EL (cell line): ENCODE measurements at regions not wholly inside any gene's neighbourhood (a gene's known extent, or its start where the extent isn't known, plus 50 kb on each side); places are given as distances from the start of the nearest gene placed in this dataset.
"Not testable (repeated sequence)": the region's sequence is repeated elsewhere in the genome, so short reads cannot be mapped to it uniquely, and the experiment has no call there.

Experiments used
- DNase-seq: peaks from one replicate; pipeline ENCODE4 v3.0.0-alpha.2; 2016

DNA sequence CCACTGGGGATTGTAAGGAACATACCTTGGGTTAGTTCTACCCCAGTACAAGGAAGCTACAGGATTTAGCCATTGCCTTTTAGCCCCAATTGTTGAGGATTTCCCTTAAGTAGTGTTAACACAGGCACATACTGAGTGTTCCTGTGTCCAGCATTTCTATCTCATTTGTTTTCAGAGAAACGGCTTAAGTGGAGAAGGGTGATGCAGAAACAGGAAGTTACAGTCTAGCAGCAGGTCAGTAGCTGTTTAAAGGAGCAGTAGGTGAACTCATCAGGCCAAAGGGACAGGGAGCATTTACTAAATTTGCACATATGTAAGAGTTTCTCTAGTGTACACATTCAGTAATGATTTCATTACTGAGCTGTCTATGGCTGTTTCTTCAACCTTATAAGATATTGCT, 644.2 kb upstream of the GJE1 start:
- DNase-seq = peak; percentile 28

DNA sequence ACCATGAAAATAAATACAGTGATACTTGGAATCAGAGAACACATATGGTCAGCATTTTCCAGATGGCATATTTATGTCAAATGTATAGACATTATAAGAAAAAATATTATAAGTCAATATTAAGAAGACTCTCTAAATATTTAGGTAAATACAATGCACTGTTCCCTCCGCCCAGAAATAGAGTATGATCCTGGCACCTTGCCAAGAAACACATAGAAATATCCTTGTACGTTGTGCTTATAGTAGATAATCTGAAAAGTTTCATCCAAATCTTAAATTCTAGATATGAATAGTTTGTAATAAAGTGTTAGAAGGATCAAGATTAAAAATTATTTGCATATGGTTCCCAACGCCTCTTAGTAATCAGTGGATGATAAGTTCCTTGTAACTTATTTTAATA, 645.8 kb upstream of the GJE1 start:
- DNase-seq = no peak

DNA sequence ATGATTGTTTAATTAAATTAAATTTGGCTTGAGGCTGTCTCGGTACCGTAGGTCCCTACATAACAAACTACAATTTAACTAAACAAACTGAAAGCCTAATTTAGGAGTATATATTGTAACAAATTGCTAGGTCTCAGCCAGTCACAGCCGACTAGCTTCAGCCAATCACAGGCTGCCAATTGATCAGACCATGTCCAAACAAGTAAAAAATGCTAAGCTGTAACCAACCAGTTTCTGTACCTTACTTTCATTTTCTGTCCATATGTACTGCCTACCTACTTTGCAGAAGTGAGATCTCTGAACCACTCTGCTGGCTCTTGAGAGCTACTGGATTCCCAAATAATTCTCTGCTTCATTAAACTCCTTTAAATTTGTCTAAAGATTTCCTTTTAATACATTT, 648.0 kb upstream of the GJE1 start:
- DNase-seq = peak; percentile 21

DNA sequence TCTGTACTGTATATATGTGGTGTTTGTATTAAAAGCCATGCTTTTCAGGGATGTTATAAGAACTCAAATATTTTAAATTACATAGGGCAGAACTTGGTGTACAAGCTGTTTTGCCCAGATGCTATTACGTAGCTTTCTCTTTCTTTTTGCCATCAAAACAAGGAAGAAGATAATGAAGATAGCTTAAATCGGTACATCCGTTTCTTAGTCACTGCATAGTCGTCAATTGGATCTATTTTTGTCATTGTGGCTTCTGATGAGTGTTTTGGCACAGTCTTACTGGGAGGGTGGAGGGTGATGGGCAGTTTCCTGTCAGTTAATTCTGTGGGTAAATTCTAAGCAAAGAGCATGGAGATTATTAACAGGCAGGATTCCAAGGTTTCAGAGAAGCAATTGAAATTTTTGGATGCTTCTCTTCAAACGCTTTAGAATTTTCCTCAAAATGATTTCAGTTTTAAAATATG, 649.1 kb upstream of the GJE1 start:
- peak; percentile 95 for DNase-seq

DNA sequence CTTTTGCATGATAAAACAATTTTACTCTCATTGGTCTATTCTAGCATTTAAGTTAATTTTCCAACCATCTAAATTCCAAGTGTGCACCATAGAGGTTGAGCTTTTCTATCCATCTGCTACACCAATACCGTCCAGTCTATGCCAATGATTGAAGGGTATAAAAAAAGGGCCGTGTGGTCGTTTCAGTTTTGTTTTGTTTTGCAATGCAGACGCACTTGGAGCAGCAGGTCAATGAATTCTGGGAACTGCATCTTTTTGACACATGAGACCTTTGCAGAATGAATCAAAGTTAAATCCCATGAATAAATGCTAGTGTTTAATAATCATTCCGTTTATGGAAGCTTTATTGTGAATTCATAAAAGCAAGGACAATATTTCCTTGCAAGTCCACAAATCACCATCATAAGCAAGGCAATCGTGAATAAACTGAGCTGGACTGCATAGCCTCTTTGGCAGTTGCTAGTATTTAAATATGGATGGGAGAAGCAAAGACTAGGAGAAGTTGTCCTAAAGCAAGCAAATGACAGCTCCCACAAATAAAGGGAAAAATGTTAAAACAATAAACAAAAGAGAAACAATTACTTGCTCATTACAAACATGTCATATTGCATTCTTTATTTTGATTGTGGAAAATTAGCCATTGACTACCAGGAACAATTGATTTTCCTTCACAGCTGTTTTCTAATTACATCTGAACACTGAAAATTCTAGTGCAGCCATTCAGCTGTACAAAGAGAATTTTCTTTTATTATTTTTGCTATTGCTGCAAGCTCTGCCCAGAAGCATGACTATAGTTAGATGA, 649.7 kb upstream of the GJE1 start:
- DNase-seq = peak; percentile 21

DNA sequence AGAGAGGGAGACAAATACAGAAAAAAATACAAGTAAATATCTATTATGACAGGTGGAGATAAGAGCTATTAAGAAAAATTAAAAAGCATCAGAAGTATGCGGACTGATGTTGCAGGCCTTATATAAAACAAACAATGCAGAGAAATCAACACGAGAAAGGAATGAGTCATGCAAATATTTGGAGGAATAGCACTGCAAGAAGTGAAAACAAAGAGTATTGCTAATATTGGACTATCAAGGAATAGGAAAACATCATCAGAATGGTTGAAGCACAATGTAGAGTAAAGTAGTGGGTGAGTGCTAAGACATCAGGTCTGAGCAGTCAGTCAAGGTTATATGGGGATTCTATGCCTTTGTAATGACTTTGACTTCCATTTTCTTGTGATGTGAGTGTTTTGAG, 657.5 kb upstream of the GJE1 start:
- peak; percentile 30 for DNase-seq

DNA sequence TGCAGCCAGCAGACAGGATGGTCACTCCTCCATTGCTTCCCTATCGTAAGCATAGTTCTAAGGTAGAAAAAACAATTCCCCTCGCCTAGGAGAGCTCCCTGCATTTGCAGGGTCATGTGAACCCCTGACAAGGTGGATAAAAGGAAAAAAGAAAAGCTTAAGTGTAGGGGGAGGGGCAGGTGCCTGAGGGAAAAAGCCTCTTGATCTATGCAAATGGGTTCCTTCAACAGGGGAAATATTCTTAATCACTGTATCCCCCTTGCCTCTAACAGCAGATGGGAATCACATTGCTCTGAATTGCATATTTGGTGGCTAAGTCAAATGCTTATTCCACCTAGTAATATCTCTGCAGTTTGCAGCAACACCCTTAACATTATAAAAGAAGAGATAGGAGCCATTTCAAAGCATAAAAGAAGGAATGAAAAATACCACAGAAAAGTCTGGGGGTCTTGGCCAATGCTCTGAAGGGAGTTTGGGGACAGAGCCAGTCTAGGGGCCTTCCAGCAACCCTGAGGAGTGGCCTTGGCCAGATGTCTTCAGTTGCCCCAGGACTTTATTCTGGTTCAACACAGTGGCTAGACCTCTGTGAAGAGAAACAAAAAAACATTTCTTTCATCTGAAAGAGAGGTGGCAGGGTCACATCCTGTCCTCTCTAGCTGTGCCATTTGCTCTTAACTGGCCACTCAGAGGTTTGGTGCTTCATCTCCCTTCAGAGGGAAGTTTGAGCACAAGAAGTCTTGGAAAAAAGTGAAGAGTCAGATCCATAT, 660.4 kb upstream of the GJE1 start:
- no peak for DNase-seq

DNA sequence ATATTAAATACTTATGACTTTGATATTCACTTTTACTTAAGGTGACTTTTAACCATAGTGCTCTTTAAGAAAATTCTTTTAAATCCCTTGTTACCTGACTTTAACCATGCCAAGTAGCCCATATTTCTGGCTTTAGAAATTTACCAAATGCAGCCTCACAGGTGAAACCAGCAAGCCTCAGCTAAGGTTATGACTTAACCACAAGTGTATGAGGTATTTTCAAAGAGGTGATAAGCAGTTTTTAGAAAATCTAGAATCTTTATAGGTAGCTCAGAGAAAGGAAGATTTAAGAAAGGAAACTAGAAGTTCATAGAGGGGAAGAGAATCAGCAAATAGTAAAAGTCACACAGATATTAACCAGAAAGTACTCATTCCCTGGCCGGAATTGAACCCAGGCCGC, 661.9 kb upstream of the GJE1 start:
- no peak for DNase-seq

DNA sequence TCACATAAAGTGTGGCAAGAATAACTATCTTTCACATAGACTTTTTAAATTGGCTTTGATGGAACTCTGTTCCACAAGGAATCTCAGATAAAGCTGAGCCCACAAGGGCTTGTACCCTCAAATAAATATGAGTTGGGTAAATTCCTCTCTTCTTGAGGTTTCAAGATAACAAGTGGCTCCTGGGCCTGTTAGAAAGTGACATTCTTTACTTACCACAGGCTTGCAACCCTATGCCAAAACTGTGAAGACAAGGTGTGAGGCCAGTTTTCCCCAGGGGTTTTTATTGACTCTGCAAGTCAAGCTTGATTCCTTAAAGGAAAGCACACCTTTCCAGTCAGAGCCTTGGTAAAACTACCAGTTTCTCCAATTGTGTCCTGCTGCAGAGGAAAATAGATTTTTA, 664.8 kb upstream of the GJE1 start:
- DNase-seq = peak; percentile 18

DNA sequence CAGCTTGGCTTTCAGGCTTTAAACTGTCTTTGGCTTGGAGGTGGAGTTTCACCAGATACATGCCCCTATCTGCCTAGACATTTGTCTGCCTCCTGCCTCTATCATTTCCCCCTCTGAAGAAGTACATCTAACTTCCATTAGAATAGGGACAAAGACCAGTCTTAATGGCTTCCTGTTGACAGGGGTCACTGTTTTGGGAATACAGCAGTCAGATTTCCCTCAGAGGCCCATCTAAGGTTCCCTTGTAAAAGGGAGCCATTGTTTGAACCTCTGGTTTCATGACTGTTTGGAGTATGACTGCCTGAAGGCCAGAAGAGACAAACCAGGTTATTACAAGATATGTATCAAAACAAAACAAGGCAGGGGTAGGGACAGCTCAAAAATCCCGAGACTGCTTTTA, 665.7 kb upstream of the GJE1 start:
- DNase-seq = no peak

DNA sequence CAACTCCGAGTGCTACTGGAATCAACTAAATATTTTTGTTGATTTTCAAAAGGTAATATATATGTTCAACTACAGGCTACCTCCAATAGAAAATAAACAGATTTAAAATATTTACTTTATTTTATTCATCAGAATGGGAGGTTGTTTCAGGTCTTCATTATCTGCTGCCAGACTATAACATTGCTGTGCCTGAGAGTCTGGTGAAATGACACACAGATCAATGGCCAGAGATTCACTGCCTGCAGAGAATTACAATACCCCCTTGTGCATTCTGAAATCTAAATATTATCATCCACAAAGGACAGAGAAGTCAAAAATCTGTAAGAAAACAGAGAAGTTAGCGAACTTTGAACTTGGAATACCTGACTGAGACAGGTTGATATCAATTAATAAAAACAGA, 667.8 kb upstream of the GJE1 start:
- no peak for DNase-seq

DNA sequence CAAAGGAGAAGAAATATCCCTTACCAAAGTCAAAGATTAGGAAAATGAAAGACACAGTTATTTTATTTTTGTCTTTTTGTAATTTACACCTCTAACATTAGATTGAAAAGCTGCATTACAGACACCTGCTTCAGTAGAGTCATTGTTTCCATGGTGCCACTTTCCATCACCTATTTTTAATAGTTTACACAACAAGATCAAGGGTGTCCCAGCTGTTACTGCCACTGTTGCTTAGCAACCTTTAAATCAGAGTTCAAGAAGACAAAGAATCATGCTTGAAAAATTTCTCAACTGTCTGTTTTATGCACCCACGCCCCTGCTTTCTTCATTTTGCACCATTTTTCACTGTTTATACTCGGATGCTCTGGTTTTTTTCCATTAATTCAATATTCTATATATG, 668.2 kb upstream of the GJE1 start:
- DNase-seq = peak; percentile 27

DNA sequence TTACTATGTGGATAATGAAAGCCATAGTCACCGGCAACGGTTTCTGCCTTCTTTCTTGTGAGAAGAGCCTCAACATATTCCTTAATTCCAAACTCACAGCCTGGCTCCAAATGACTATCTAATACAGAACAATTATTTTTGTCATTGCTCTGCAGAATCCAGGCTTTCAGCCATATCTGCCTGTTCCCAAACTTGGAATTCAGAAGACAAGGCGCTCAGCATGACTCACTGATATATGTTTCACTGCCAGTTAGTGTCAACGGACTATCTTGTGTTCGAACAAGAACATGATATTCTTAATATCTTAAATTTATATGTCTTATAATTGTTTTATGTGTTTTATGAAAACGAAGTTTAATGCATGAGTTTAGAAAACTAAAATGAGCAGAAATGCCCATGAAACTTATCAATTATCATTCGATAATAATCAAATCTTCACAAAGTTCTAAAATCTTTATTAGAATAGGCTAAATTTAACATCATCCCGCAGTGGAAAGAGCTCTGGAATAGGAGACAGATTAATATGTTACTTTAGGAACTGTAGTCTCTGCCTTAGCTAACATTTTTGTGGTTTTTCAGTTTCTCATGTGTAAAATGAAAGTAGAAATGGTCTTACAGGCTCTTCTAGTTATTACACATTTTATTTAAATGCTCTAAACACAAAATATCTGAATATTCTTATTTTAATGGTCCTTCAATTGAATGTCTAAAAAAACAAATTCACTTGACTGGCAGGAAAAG, 669.3 kb upstream of the GJE1 start:
- DNase-seq = peak; percentile 20

DNA sequence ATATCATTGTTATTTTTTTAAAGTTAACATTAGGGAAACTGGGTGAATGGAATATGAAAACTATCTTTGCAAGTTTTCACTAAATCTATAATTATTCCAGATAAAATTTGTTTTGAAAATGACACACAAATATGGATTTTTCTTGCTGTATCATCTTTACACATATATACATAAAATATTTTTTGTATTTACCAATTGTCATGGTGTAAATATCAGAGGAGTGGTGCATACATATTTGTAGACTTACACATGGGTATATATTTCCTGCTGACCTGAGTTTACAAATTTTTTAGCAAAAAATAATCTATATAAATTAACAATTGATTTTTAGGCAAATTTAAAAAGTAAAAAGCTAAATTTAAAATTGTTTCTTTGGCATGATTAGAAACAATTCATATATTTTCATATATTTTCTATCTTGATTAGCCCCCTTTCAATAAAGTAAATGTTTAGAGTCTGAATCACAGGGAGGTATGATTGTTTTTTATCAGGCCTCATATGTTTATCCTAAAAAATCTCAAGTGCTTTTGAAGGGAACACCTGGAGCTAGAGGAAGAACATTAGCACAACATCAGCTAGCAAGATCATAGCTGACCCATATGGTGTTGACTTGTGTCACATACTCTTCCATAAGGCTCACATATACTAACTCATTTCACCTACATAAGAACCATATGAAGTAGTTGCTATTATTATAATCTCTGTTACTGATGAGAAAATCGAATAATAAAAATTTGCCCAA, 671.8 kb upstream of the GJE1 start:
- no peak for DNase-seq

DNA sequence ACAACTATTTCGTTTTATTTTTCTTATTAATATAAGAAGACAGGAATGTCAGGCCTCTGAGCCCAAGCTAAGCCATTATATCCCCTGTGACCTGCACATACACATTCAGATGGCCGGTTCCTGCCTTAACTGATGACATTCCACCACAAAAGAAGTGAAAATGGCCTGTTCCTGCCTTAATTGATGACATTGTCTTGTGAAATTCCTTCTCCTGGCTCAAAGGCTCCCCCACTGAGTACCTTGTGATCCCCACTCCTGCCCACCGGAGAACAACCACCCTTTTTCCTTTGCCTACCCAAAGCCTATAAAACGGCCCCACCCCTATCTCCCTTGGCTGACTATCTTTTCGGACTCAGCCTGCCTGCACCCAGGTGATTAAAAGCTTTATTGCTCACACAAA, 672.5 kb upstream of the GJE1 start:
- not testable (repeated sequence) for DNase-seq

DNA sequence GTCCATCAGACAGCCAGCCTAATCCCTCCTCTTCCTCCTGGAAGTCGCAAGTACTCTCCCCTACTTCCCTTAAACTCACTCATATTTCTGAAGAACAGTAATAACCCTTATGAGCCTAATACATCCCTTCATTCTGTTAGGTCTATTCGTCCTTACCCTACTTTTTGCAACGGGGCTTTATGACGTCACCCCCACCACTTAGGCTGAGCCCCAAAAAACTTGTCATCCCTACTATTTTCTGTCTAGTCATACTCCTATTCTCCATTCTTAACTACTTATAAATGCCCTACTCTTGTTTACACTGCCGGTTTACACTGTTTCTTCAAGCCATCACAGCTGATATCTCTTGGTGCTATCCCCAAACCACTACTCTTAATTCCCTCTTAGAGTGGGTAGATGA, 674.7 kb upstream of the GJE1 start:
- DNase-seq = not testable (repeated sequence)

DNA sequence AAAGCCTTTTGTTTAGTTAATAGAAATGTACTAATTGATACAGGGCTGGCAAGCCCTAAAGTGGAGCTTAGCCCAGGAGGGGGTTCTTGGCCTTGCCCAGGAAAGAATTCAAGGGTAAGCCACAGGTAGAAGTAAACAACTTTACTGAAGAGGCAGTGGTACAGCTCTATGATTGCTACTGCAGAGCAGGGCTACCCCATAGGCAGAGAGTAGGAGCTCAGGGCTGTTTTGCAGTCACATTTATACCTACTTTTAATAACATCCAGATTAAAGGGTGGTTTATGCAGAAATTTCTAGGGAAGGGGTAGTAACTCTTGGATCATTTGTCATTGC, 680.4 kb upstream of the GJE1 start:
- DNase-seq = no peak

DNA sequence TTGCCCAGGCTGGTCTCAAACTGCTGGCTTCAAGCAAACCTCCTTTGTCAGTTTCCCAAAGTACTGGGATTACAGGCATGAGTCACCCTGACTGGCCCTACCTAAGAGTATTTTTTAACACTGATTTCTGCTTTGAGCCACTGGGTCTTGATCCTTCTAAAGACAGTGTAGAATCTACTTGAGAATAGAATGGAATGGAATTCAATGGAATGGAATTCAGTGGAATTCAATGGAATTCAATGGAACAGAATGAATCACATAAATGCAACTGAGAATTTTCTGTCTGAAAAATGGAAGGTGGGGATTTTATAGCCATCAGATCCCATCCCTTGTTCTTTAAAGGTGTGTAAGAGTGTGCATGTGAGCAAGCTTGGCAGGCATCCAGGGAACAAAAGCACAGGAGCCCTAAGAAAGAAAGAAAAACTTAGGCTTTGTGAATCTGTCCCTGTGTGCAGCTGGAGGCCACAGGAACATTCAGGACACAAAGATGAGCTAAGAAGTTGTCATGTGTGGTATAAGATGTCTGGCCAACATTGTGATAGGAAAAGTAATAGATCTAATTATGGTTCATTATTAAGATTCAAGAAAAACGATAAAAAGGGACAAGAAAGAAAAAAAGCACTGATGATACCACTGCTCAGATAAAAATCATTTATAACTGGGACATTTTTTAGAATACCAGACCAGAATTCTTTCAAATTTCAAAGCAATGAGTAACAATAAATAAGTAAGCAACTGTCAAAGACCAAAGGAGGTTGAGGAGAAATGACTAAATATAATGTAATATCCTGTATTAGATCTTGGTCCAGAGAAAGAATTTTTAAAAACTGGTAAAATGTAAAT, 681.0 kb upstream of the GJE1 start:
- DNase-seq = peak; percentile 92

DNA sequence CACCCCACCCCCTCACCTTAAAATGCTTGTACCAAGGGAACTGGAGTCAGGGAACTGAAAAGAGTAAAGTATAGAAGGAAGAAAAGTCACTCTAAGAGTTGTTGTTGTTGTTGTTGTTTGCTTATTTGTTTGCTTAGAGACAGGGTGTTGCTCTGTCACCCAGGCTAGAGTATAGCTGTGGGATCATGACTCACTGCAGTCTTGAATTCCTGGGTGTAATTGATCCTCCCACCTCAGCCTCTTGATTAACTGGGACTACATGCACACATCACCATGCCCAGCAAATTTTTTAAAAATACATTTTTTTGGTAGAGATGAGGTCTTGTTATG, 681.6 kb upstream of the GJE1 start:
- DNase-seq = no peak

DNA sequence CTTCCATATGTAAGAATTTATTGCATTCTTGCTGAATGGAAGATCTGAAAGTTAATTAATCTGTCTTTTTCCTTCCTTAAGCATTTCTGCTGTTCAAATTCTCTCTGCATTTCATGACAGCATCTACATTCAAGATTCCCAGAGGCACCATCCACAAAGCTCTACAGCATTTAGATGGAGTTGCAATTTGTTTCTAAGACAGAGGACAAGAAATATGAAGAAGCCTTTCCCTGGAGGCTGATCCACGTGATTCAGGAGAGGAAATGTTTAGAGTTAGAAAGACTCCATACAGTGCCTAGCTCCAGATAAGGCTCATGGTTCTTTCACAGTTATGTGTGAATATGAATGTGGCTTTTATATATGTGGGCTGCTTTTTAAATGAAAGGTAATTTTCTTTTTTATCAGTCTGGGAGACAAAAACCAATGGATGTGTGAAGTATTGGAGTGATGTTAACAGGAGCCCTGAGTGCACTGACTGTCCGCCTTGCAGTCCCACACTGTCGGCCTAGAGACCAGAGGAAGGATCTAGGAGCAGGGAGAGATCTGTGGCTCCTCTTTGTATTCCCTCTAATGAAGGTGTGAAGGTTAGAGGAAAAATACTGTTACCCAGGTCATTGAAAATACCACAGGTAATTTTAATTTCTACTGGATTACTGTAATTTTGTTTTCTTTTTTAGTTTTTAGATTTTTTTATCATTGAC, 686.6 kb upstream of the GJE1 start:
- no peak for DNase-seq

DNA sequence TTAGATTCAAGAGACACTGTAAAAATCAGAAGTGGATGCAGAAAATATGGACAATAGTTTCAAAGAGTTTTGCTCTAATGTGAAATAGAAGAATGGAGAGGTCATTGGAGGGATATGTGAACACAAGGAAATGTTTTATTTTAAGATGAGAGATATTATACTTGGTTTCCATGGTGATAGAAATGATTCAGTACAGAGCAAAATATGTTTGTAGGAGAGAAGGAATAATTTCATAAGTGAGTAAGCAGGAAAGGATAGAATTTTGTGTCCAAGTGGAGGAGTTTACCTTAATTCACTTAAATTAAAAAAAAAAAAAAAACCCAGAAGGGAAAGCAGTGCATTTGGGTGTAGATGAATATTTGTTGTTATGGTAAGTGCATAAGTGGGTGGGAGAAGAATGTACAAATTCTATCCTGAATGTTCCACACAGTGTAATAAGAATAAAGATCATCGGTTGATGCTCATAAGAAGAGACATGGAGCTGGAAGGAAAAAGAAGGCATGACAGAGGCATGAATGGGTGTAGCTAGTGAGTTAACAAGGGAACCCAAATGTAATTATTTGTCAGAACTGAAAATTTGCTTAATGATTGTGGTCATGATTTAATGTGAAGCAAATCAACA, 688.9 kb upstream of the GJE1 start:
- DNase-seq = no peak
